Ovary (tissue), 3 donors: ENCODE measurements at regions not wholly inside any gene's neighbourhood (a gene's known extent, or its start where the extent isn't known, plus 50 kb on each side); places are given as distances from the start of the nearest gene placed in this dataset.

Experiments used
- POLR2A ChIP-seq: fragments of 450-650 bp; IDR thresholded peaks from one replicate; pipeline ENCODE4 v1.6.1; 2017; ENCODE audit warnings: antibody characterized with exemption, mild to moderate bottlenecking, moderate library complexity
- TF ChIP-seq, protein P1 (sequence below), 3 donors: fragments of 450-650 bp in 2 of 3; fragments of 200-600 bp in 1 of 3; IDR thresholded peaks; one replicate each; pipeline versions ENCODE4 v1.5.1 to v1.8.0; 2016 to 2022; ENCODE audit warnings: antibody characterized with exemption in 3 of 3, mild to moderate bottlenecking in 1 of 3
- donor health status: DM: no; HTN: no; CAD: no.

DNA sequence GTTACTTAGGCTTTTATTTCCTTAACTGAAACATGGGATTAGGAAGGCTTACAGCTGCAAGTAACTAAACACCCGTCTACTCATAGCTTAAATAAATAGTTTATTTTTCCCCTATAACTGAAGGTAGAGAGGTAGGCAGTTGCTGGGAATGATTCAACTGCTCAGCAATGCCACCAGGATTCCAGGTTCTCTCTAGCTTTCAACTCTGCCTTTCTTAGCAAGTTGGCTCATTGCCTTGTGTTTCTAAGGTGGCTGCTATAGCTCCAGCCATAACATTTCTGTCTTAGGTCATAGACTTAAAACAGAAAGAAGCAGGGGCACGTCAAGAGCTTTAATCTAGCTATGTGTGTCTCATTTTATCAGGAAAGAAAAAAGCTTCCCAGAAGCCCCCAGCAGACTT is 103.7 kb upstream of the MDM1 start:
- TF ChIP-seq POLR2A: no peak
- TF ChIP-seq, protein P1, sequence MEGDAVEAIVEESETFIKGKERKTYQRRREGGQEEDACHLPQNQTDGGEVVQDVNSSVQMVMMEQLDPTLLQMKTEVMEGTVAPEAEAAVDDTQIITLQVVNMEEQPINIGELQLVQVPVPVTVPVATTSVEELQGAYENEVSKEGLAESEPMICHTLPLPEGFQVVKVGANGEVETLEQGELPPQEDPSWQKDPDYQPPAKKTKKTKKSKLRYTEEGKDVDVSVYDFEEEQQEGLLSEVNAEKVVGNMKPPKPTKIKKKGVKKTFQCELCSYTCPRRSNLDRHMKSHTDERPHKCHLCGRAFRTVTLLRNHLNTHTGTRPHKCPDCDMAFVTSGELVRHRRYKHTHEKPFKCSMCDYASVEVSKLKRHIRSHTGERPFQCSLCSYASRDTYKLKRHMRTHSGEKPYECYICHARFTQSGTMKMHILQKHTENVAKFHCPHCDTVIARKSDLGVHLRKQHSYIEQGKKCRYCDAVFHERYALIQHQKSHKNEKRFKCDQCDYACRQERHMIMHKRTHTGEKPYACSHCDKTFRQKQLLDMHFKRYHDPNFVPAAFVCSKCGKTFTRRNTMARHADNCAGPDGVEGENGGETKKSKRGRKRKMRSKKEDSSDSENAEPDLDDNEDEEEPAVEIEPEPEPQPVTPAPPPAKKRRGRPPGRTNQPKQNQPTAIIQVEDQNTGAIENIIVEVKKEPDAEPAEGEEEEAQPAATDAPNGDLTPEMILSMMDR (IDR thresholded peaks at IDR 0.05): no peak
